ENCODE measurements at regions not wholly inside any gene's neighbourhood (a gene's known extent, or its start where the extent isn't known, plus 50 kb on each side); places are given as distances from the start of the nearest gene placed in this dataset.

DNA sequence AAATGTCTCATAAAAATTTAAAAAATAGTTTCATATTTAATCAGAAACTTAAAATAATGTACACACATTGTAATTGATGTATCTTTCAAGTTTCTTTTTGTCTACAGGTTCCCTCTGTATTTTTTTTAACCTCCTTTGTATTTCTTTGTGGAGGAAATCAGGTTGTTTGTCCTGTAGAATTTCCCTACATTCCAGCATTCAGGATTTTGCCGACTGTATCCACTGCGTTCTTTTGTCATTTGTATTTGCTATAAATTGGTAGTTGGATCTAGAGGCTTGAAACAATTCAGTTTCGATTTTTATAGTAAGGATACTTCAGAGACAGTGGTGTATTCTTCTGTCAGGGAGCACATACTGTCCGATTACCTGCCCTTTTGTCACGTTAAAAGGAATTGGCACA is 367.2 kb downstream of the SOX2 start (continued):
- TF ChIP-seq, protein P1, sequence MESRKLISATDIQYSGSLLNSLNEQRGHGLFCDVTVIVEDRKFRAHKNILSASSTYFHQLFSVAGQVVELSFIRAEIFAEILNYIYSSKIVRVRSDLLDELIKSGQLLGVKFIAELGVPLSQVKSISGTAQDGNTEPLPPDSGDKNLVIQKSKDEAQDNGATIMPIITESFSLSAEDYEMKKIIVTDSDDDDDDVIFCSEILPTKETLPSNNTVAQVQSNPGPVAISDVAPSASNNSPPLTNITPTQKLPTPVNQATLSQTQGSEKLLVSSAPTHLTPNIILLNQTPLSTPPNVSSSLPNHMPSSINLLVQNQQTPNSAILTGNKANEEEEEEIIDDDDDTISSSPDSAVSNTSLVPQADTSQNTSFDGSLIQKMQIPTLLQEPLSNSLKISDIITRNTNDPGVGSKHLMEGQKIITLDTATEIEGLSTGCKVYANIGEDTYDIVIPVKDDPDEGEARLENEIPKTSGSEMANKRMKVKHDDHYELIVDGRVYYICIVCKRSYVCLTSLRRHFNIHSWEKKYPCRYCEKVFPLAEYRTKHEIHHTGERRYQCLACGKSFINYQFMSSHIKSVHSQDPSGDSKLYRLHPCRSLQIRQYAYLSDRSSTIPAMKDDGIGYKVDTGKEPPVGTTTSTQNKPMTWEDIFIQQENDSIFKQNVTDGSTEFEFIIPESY (IDR thresholded peaks at IDR 0.05) = no peak

DNA sequence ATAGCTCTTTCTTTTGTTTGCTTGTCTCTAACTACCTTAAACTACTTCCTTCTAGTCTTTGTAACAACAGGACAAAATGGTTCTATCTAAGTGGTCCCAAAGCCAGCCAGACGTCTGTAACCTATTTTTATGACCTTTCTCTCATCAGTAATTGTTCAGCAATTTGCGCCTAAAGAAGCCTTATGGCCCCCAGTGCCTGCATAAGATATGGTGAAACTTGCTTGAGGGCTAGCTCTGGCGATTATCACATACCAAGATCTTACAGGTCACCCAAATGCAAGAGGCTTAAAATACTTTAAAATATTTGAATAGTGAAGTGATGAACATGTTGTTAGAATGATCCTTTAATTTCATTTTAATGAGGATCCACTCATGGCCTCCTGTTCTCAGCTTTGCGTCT is 369.4 kb downstream of the SOX2 start:
- Histone ChIP-seq H3K4me1 (ENCODE audit: control insufficient read depth in 4 of 4, insufficient read depth in 4 of 4, low read length in 3 of 4) (no peaks in the 10 kb centered on the region), H3K4me3 (ENCODE audit: low read depth in 1 of 3, low read length in 3 of 3) (no peak overlapping the region), H3K27ac (ENCODE audit: low read depth in 1 of 2, low read length in 2 of 2) (no peak overlapping the region), H3K36me3 (ENCODE audit: control insufficient read depth in 4 of 4, insufficient read depth in 3 of 4, low read depth in 1 of 4, low read length in 3 of 4) (no peaks in the 10 kb centered on the region), H3K27me3 (ENCODE audit: control insufficient read depth in 4 of 4, insufficient read depth in 4 of 4, low read length in 3 of 4) (peaks cover 0 to 5% (median 0%) of the 10 kb centered on the region in 4 donors), H3K9ac (ENCODE audit: low read depth in 1 of 2, low read length in 2 of 2) (no peak overlapping the region), H3K9me3 (ENCODE audit: control insufficient read depth in 4 of 4, low read length in 3 of 4) (no peaks in the 10 kb centered on the region)
- 64% methylated on average over 4 of the region's 4 CpGs for WGBS
- TF ChIP-seq HNF4G (IDR thresholded peaks at IDR 0.05) = no peak
- TF ChIP-seq, protein P2, sequence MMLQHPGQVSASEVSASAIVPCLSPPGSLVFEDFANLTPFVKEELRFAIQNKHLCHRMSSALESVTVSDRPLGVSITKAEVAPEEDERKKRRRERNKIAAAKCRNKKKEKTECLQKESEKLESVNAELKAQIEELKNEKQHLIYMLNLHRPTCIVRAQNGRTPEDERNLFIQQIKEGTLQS (IDR thresholded peaks at IDR 0.05) = no peak
- TF ChIP-seq, protein P3, sequence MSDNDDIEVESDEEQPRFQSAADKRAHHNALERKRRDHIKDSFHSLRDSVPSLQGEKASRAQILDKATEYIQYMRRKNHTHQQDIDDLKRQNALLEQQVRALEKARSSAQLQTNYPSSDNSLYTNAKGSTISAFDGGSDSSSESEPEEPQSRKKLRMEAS (IDR thresholded peaks at IDR 0.05) = no peak
- no peak for TF ChIP-seq FOXA2 (IDR thresholded peaks at IDR 0.05)
- no peak for TF ChIP-seq YY1 (IDR thresholded peaks at IDR 0.05)
- no peak for TF ChIP-seq NR2F2 (IDR thresholded peaks at IDR 0.05)
- no peak for TF ChIP-seq HNF4A (conservative IDR thresholded peaks at IDR 0.05)
- TF ChIP-seq, protein P4, sequence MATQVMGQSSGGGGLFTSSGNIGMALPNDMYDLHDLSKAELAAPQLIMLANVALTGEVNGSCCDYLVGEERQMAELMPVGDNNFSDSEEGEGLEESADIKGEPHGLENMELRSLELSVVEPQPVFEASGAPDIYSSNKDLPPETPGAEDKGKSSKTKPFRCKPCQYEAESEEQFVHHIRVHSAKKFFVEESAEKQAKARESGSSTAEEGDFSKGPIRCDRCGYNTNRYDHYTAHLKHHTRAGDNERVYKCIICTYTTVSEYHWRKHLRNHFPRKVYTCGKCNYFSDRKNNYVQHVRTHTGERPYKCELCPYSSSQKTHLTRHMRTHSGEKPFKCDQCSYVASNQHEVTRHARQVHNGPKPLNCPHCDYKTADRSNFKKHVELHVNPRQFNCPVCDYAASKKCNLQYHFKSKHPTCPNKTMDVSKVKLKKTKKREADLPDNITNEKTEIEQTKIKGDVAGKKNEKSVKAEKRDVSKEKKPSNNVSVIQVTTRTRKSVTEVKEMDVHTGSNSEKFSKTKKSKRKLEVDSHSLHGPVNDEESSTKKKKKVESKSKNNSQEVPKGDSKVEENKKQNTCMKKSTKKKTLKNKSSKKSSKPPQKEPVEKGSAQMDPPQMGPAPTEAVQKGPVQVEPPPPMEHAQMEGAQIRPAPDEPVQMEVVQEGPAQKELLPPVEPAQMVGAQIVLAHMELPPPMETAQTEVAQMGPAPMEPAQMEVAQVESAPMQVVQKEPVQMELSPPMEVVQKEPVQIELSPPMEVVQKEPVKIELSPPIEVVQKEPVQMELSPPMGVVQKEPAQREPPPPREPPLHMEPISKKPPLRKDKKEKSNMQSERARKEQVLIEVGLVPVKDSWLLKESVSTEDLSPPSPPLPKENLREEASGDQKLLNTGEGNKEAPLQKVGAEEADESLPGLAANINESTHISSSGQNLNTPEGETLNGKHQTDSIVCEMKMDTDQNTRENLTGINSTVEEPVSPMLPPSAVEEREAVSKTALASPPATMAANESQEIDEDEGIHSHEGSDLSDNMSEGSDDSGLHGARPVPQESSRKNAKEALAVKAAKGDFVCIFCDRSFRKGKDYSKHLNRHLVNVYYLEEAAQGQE (IDR thresholded peaks at IDR 0.05) = no peak
- no peak for TF ChIP-seq GABPA (IDR thresholded peaks at IDR 0.05 in 1 of 2, conservative IDR thresholded peaks at IDR 0.05 in 1 of 2)
- TF ChIP-seq, protein P1 (IDR thresholded peaks at IDR 0.05) = no peak
- no peak for TF ChIP-seq EGR1 (IDR thresholded peaks at IDR 0.05; ENCODE audit: low read depth in 2 of 2)
- TF ChIP-seq RXRA (IDR thresholded peaks at IDR 0.05) = no peak
- no peak for TF ChIP-seq RAD21 (IDR thresholded peaks at IDR 0.05)
- DNase-seq (ENCODE audit: low spot score) = no peak

DNA sequence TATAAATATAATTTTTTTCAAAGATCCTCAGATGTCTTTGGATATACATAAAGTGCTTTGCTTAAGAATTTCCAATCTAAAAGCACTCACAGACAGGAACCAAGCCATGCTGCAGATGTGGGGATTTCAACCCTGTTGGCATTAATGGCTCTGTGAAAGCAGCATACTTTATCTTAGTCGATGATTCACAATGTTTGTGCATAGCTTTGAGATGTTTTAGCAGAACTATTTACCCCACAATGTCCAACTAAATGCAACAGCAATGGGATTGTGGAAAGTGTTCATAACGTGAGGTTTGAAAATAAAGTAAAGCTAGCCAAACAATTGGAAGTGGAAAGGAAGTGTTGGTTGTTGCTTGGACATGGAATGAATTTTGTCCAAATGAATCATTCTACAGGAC is 371.4 kb downstream of the SOX2 start:
- Histone ChIP-seq H3K4me1 (ENCODE audit: control insufficient read depth in 4 of 4, insufficient read depth in 4 of 4, low read length in 3 of 4) (no peaks in the 10 kb centered on the region), H3K9ac (ENCODE audit: low read depth in 1 of 2, low read length in 2 of 2) (no peak overlapping the region), H3K4me3 (ENCODE audit: low read depth in 1 of 3, low read length in 3 of 3) (no peak overlapping the region), H3K27me3 (ENCODE audit: control insufficient read depth in 4 of 4, insufficient read depth in 4 of 4, low read length in 3 of 4) (peaks cover 0 to 2% (median 0%) of the 10 kb centered on the region in 4 donors), H3K36me3 (ENCODE audit: control insufficient read depth in 4 of 4, insufficient read depth in 3 of 4, low read depth in 1 of 4, low read length in 3 of 4) (no peaks in the 10 kb centered on the region), H3K9me3 (ENCODE audit: control insufficient read depth in 4 of 4, low read length in 3 of 4) (no peaks in the 10 kb centered on the region), H3K27ac (ENCODE audit: low read depth in 1 of 2, low read length in 2 of 2) (no peak overlapping the region)
- no peak for TF ChIP-seq GABPA (IDR thresholded peaks at IDR 0.05 in 1 of 2, conservative IDR thresholded peaks at IDR 0.05 in 1 of 2)
- 53% methylated on average over 2 of the region's 2 CpGs for WGBS
- no peak for DNase-seq (ENCODE audit: low spot score)
